Keratinocyte (primary cell): ENCODE measurements at regions not wholly inside any gene's neighbourhood (a gene's known extent, or its start where the extent isn't known, plus 50 kb on each side); places are given as distances from the start of the nearest gene placed in this dataset.

Experiments
- DNase-seq: peaks from one replicate; pipeline ENCODE4 v3.0.0-alpha.2; 2011; ENCODE audit warnings: low read depth, missing footprints, low spot score
- FAIRE-seq: peaks from 2 replicates; lab custom pipeline; 2011; peaks lifted over from hg19 to GRCh38; lab: Jason Lieb, UNC
- H2AFZ ChIP-seq: 2 replicates; pipeline ENCODE4 v1.6.0; 2012; ENCODE audit warnings: low read length, control low read depth, inconsistent platforms; ENCODE audit not compliant: control insufficient read depth
- H3K27ac ChIP-seq: 2 replicates; pipeline ENCODE4 v1.5.1; 2011; ENCODE audit warnings: low read length; ENCODE audit not compliant: control insufficient read depth, insufficient read depth
- H3K27me3 ChIP-seq: 3 replicates; pipeline ENCODE4 v1.6.0; 2011; ENCODE audit warnings: low read length; ENCODE audit not compliant: control insufficient read depth, insufficient read depth; ENCODE audit errors: extremely low read depth
- H3K36me3 ChIP-seq, 2 experiments: 2 replicates in 1 of 2; 3 replicates in 1 of 2; pipeline ENCODE4 v1.5.1; 2011; ENCODE audit warnings: low read length in 2 of 2, mild to moderate bottlenecking in 1 of 2; ENCODE audit not compliant: control insufficient read depth in 2 of 2, insufficient read depth in 2 of 2; ENCODE audit errors: extremely low read depth in 1 of 2
- H3K4me1 ChIP-seq: 3 replicates; pipeline ENCODE4 v1.5.1; 2011; ENCODE audit warnings: low read length; ENCODE audit not compliant: control insufficient read depth, insufficient read depth; ENCODE audit errors: extremely low read depth
- H3K4me2 ChIP-seq: 3 replicates; pipeline ENCODE4 v1.6.0; 2011; ENCODE audit warnings: low read depth, low read length; ENCODE audit not compliant: control insufficient read depth, insufficient read depth; ENCODE audit errors: extremely low read depth
- H3K4me3 ChIP-seq, 3 experiments: fragments of 200-600 bp in 1 of 3; sonication (generic) in 1 of 3; 2 replicates in 2 of 3; 3 replicates in 1 of 3; pipeline ENCODE4 v1.5.1; 2011 to 2016; ENCODE audit warnings: low read length in 3 of 3, mild to moderate bottlenecking in 3 of 3, control low read depth in 2 of 3, inconsistent platforms in 1 of 3, low read depth in 1 of 3, mixed read lengths in 1 of 3, mixed run types in 1 of 3, moderate library complexity in 1 of 3; ENCODE audit not compliant: control insufficient read depth in 2 of 3, insufficient read depth in 2 of 3; ENCODE audit errors: extremely low read depth in 1 of 3
- H3K79me2 ChIP-seq: 2 replicates; pipeline ENCODE4 v1.6.0; 2012; ENCODE audit warnings: low read length; ENCODE audit not compliant: control insufficient read depth, insufficient read depth
- H3K9ac ChIP-seq: 3 replicates; pipeline ENCODE4 v1.6.0; 2011; ENCODE audit warnings: low read length; ENCODE audit not compliant: control insufficient read depth, insufficient read depth; ENCODE audit errors: extremely low read depth
- H3K9me1 ChIP-seq: 3 replicates; pipeline ENCODE4 v1.6.0; 2011; ENCODE audit warnings: low read length; ENCODE audit not compliant: control insufficient read depth, insufficient read depth; ENCODE audit errors: extremely low read depth
- H3K9me3 ChIP-seq: 2 replicates; pipeline ENCODE4 v1.5.1; 2012; ENCODE audit warnings: low read depth, low read length; ENCODE audit not compliant: control insufficient read depth
- H4K20me1 ChIP-seq: 3 replicates; pipeline ENCODE4 v1.6.0; 2011; ENCODE audit warnings: low read length; ENCODE audit not compliant: control insufficient read depth, insufficient read depth; ENCODE audit errors: extremely low read depth
- CTCF ChIP-seq, 3 experiments: IDR thresholded peaks in 1 of 3; conservative IDR thresholded peaks in 1 of 3; optimal IDR thresholded peaks in 1 of 3; 2 replicates in 2 of 3; 3 replicates in 1 of 3; pipeline versions ENCODE3 to v1.5.1; 2011; ENCODE audit warnings: low read length in 3 of 3, mild to moderate bottlenecking in 3 of 3, moderate library complexity in 2 of 3, control low read depth in 1 of 3, inconsistent platforms in 1 of 3; ENCODE audit not compliant: insufficient read depth in 2 of 3; ENCODE audit errors: extremely low read depth in 1 of 3
- EZH2 ChIP-seq: IDR thresholded peaks from one replicate; pipeline ENCODE4 v1.6.1; 2012; ENCODE audit warnings: inconsistent platforms, mild to moderate bottlenecking, low read length, moderate library complexity
- dilution Hi-C: fragments of 300-500 bp; cut with MboI; formaldehyde crosslinking; loops from one replicate; pipeline ENCODE4 v1.7.0; 2020; ENCODE audit warnings: low sequenced_read_pairs; ENCODE audit not compliant: extremely low pct_ligation_motif_present

- no peak overlapping the region for H3K9ac ChIP-seq
- H4K20me1 ChIP-seq, result no peaks in the 10 kb centered on the region
- H3K36me3 ChIP-seq, result no peaks in the 10 kb centered on the region
- peaks cover 26% of the 10 kb centered on the region for H3K4me1 ChIP-seq
- H2AFZ ChIP-seq, result no peak overlapping the region
- no peak overlapping the region for H3K27ac ChIP-seq
- H3K4me2 ChIP-seq, result no peak overlapping the region
- no peaks in the 10 kb centered on the region for H3K9me3 ChIP-seq
- FAIRE-seq, result no peak
- H3K9me1 ChIP-seq, result no peaks in the 10 kb centered on the region
- no peak for DNase-seq
- no peak overlapping the region for H3K4me3 ChIP-seq
- no peaks in the 10 kb centered on the region for H3K27me3 ChIP-seq
- no peaks in the 10 kb centered on the region for H3K79me2 ChIP-seq
- dilution Hi-C loops, result no loop called here
- TF ChIP-seq CTCF (optimal IDR thresholded peaks at IDR 0.05 in 1 of 3, IDR thresholded peaks at IDR 0.05 in 1 of 3, conservative IDR thresholded peaks at IDR 0.05 in 1 of 3; ENCODE audit: extremely low read depth in 1 of 3, insufficient read depth in 2 of 3, low read length in 3 of 3) (no peak), EZH2 (no peak)
Measured at GRCh38 chr4:159008671-159009070, 94.2 kb upstream of the RAPGEF2 start.

- Histone ChIP-seq H3K4me1 (peaks cover 23% of the 10 kb centered on the region), H2AFZ (no peak overlapping the region), H3K4me2 (no peak overlapping the region), H3K4me3 (no peak overlapping the region), H3K9me3 (no peaks in the 10 kb centered on the region), H3K36me3 (no peaks in the 10 kb centered on the region), H3K79me2 (no peaks in the 10 kb centered on the region), H3K27me3 (no peaks in the 10 kb centered on the region), H3K27ac (no peak overlapping the region), H3K9me1 (no peaks in the 10 kb centered on the region), H4K20me1 (no peaks in the 10 kb centered on the region), H3K9ac (no peak overlapping the region)
- DNase-seq (no peak), FAIRE-seq (no peak)
- no peak for TF ChIP-seq EZH2
- no peak for TF ChIP-seq CTCF (optimal IDR thresholded peaks at IDR 0.05 in 1 of 3, IDR thresholded peaks at IDR 0.05 in 1 of 3, conservative IDR thresholded peaks at IDR 0.05 in 1 of 3; ENCODE audit: extremely low read depth in 1 of 3, insufficient read depth in 2 of 3, low read length in 3 of 3)
- dilution Hi-C loops, result no loop called here
Measured at GRCh38 chr4:159009521-159009920, 93.4 kb upstream of the RAPGEF2 start.
